T-helper 17 cell (primary cell): ENCODE measurements at regions not wholly inside any gene's neighbourhood (a gene's known extent, or its start where the extent isn't known, plus 50 kb on each side); places are given as distances from the start of the nearest gene placed in this dataset.
"Not testable (repeated sequence)": the region's sequence is repeated elsewhere in the genome, so short reads cannot be mapped to it uniquely, and the experiment has no call there.

Source experiments
- ATAC-seq: fragments of 150-1000 bp; cut with Tn5 transposase; 2 replicates; pipeline ENCODE4 v1.10.0; 2021; ENCODE audit warnings: mild to moderate bottlenecking, moderate library complexity
- DNase-seq, 3 donors: peaks; one replicate each; pipeline versions ENCODE4 v3.0.0 to v3.0.0-alpha.2; 2020 to 2021
- H3K9me3 ChIP-seq: one replicate; pipeline ENCODE4 v1.7.0; 2013; ENCODE audit warnings: low read length, mild to moderate bottlenecking; ENCODE audit not compliant: control insufficient read depth, poor library complexity, severe bottlenecking
- H3K27ac Mint-ChIP-seq: one replicate; pipeline ENCODE4 v1.8.0; 2022; ENCODE audit warnings: mild to moderate bottlenecking, moderate library complexity, mixed read lengths
- H3K27me3 Mint-ChIP-seq: one replicate; pipeline ENCODE4 v1.8.0; 2022; ENCODE audit warnings: mixed read lengths
- H3K36me3 Mint-ChIP-seq: one replicate; pipeline ENCODE4 v1.8.0; 2022; ENCODE audit warnings: low read depth, mixed read lengths
- H3K4me1 Mint-ChIP-seq: one replicate; pipeline ENCODE4 v1.8.0; 2022; ENCODE audit warnings: mild to moderate bottlenecking, mixed read lengths
- H3K4me3 Mint-ChIP-seq: one replicate; pipeline ENCODE4 v1.8.0; 2022; ENCODE audit warnings: mild to moderate bottlenecking, moderate library complexity, mixed read lengths

DNA sequence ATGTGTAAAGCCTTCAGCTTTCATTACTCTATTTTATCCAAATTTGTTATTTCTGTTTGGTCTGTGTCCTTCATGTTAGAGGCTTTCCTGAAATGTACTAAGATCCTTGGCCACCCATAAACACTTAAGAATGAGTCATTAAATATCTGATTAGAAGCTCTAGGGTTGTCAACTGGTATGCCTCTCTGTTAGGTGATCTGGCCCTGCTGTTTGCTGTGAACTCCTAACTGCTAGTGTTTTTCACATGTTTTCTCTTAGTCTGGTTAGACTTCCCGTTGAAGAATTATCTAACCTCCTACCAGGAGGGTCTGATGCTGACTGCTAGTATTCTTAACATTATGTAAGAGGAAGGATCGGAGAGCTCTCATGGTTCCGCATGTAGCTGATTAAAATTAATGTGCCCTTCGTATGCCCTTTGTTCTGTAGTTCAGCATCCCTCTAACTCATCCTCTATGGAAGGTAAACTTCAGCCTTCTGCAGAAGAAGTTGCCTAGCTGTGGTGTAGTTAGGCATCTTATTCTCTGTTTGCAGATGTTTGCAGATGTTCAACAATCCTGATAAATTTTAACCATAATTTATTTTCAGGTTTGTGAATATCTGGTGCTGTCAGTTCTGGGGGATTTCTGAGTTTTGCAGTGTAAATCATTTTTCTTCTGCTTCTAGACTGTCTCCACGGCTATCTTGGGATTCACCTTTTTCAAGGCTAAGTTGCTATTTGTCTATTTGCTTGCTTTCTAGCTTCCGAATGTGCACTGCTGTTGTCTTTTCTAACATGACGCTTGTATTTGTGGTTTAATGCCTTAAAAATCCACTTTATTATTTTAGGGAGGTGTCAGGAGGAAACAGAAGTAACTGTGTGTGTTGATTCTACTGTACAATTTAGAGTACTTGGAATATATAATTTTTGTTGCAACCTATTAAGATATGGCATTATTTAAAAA is 207.2 kb upstream of the SPRY2 start:
- no peak for ATAC-seq

DNA sequence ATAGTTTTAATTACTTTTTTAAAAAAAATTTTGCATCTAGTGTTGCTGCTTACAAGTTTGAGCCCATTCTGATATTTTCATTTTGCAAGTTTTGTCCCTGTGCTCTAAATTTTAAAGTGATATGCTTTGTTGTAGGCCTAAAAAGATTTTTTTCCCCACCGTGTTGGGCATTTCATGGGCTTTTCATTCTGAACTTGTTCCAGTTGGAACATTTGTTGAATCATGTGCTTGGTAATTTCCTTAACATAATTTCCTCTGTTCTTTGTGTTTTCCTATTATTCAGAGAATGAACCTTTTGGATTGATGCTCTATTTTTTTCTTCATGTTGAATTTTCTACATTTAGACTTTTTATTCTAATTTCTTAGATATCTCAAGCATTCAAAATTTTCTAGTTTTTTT is 206.4 kb upstream of the SPRY2 start:
- no peaks in the 10 kb centered on the region for H3K9me3 ChIP-seq
- H3K4me3 Mint-ChIP-seq: no peak overlapping the region
- no peaks in the 10 kb centered on the region for H3K36me3 Mint-ChIP-seq
- H3K4me1 Mint-ChIP-seq: no peaks in the 10 kb centered on the region
- ATAC-seq (no peak), DNase-seq (no peak)
- H3K27ac Mint-ChIP-seq: no peak overlapping the region
- H3K27me3 Mint-ChIP-seq: no peaks in the 10 kb centered on the region

More for the DNA sequence above, 207.2 kb upstream of the SPRY2 start:
- Mint-ChIP-seq H3K27ac (no peak overlapping the region), H3K36me3 (no peaks in the 10 kb centered on the region), H3K27me3 (no peaks in the 10 kb centered on the region), H3K4me3 (no peak overlapping the region), H3K4me1 (no peaks in the 10 kb centered on the region)
- no peak for DNase-seq
- no peaks in the 10 kb centered on the region for H3K9me3 ChIP-seq

DNA sequence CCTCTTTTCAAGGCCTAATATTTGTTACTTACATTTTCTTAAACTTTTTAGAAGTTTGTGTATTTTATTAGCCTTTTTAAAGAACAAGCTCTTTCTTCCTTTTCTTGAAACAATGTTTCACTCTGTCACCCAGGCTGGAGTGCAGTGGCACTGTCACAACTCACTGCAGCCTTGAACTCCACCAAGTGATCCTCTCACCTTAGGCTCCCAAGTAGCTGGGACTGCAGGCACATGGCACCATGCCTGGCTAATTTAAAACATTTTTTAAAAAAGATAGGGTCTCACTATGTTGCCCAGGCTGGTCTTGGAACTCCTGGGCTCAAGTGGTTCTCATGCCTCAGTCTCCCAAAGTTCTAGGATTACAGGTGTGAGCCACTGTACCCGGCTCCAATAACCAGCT is 192.2 kb upstream of the SPRY2 start:
- no peaks in the 10 kb centered on the region for H3K9me3 ChIP-seq

DNA sequence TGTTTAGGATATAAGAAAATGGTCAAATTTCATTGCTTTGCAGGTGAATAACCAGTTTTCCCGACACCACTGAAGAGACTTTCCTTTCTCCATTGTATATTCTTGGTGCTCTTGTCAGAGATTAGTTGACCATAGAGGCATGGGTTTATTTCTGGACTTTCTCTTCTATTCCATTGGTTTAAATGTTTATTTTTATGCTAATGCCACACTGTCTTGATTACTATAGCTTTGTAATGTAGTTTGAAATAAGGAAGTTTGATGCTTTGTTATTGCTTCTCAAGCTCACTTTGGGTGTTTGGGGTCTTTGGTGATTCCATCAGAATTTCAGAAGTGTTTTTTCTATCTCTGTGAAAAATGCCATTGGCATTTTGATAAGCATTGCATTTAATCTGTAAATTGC is 190.0 kb upstream of the SPRY2 start:
- no peaks in the 10 kb centered on the region for H3K9me3 ChIP-seq
- Mint-ChIP-seq H3K27ac (no peak overlapping the region), H3K27me3 (no peaks in the 10 kb centered on the region), H3K4me1 (no peaks in the 10 kb centered on the region), H3K4me3 (no peak overlapping the region), H3K36me3 (no peaks in the 10 kb centered on the region)
- no peak for ATAC-seq
- no peak for DNase-seq

More for the DNA sequence above, 192.2 kb upstream of the SPRY2 start:
- H3K27ac Mint-ChIP-seq: no peak overlapping the region
- ATAC-seq (no peak), DNase-seq (no peak)
- H3K4me3 Mint-ChIP-seq: no peak overlapping the region
- no peaks in the 10 kb centered on the region for H3K27me3 Mint-ChIP-seq
- no peaks in the 10 kb centered on the region for H3K36me3 Mint-ChIP-seq
- H3K4me1 Mint-ChIP-seq: no peaks in the 10 kb centered on the region

DNA sequence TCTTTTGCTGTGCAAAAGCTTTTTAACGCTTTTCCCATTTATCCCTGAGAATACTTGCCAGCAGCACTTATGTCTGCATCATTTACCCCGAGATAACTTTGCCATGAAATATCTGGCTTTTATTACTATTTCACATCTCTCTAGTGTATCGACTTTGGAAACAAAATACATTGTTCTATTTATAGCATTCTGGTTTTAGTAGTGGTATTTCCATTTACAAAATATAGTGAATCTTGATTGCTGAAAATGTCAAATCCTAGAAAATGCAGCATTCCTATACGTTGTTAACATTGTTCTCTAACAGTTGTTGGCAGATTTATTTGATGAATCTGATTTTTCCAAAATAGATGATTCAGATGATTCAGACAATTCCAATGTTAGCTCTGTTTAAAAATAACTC is 189.3 kb upstream of the SPRY2 start:
- Mint-ChIP-seq H3K4me3 (no peak overlapping the region), H3K36me3 (no peaks in the 10 kb centered on the region), H3K27ac (no peak overlapping the region), H3K27me3 (no peaks in the 10 kb centered on the region), H3K4me1 (no peaks in the 10 kb centered on the region)
- no peaks in the 10 kb centered on the region for H3K9me3 ChIP-seq
- ATAC-seq: no peak
- DNase-seq: no peak

DNA sequence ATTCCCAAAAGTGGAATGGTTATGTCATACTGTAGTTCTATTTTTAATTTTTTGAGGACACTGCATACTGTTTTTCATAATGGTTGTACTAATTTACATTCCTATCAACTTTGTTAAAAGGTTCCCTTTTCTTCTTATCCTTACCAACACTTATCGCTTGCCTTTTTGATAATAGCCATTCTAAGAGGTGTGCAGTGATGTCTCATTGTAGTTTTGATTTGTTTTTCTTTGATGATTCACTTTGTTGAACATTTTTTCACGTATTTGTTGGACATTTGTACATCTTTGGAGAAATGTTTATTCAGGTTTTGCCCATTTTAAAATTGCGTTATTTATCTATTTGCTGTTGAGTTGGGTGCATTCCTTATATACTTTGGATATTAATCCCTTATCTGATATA is 188.8 kb upstream of the SPRY2 start:
- ATAC-seq (no peak), DNase-seq (no peak)
- no peaks in the 10 kb centered on the region for H3K36me3 Mint-ChIP-seq
- no peak overlapping the region for H3K27ac Mint-ChIP-seq
- H3K9me3 ChIP-seq: no peaks in the 10 kb centered on the region
- no peak overlapping the region for H3K4me3 Mint-ChIP-seq
- no peaks in the 10 kb centered on the region for H3K4me1 Mint-ChIP-seq
- no peaks in the 10 kb centered on the region for H3K27me3 Mint-ChIP-seq

DNA sequence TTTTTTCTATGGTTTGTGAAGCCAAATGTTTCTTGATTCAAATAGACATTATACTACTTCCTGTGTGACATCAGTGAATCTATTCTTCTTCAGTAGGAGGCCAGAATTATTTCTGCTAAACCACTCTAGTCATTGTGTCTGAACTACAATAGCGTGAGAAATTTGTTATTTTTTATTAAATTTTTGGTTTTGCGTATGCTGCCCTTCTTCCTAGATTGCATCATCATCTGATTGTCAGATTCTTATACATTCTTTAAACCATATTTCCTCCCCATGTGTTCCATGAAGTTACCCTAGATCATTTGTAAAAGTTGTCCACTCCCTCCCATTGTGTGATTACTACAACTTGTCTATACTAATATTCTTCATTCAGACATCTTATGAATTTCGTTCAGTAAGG is 187.8 kb upstream of the SPRY2 start:
- no peaks in the 10 kb centered on the region for H3K36me3 Mint-ChIP-seq
- no peak for DNase-seq
- no peak overlapping the region for H3K27ac Mint-ChIP-seq
- H3K27me3 Mint-ChIP-seq: no peaks in the 10 kb centered on the region
- no peak for ATAC-seq
- no peaks in the 10 kb centered on the region for H3K4me1 Mint-ChIP-seq
- H3K9me3 ChIP-seq: no peaks in the 10 kb centered on the region
- H3K4me3 Mint-ChIP-seq: no peak overlapping the region

DNA sequence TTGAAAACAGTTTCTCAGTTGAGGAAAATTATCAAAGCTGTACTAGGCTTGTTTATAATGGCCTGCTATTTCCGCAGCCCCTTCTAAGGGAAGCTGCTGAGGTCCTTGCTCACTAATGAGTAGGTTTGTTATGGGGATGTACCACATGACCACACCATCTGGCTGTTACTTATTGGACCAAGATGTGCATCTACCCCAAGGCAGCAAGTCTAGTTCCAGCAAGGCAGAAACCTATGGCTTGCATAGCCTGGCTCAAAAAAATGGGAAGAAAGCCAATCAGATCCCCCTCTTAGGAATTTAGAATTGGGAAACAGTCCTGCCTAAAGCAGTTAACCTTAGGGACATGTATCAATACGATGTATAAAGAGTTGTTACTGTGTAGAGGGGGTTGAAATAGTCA is 186.5 kb upstream of the SPRY2 start:
- no peaks in the 10 kb centered on the region for H3K36me3 Mint-ChIP-seq
- H3K4me1 Mint-ChIP-seq: no peaks in the 10 kb centered on the region
- ATAC-seq: no peak
- no peak for DNase-seq
- no peaks in the 10 kb centered on the region for H3K27me3 Mint-ChIP-seq
- no peak overlapping the region for H3K4me3 Mint-ChIP-seq
- H3K27ac Mint-ChIP-seq: no peak overlapping the region
- H3K9me3 ChIP-seq: no peaks in the 10 kb centered on the region

DNA sequence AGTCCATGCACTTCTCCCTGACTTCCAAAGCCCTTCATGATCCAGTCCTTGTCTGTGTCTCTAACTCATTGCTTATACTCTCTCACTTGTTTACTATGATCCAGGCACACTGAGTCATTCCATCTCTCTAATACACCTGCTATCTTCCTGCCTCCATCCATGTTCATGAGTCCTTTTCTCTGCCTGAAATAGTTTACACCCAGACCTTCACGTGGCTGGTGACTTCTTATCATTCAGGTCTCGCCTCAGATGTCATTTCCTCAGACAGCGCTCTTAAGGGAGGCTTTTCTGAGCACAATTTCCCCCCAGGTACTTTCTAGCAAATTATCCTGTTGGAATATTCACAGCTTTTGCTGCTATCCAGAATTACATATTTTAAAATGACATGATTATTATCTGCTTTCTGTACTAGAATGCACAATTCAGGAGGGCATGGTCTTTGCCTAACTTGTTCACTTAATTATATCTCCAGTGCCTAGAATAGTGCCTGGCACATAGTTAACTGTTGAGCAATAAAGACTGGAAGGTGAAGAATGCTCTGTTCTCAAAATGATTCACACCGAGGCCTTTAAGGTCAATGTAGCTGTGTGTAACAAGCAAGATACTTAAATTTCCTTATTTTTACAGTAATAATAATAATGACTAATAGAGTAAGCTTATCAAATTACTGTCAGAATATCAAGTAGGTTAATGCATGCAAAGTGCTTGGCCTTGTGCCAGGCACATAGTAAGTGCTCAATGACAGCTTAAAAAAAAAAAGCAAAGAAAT is 183.7 kb upstream of the SPRY2 start:
- H3K27me3 Mint-ChIP-seq: no peaks in the 10 kb centered on the region
- no peak for ATAC-seq
- no peak overlapping the region for H3K27ac Mint-ChIP-seq
- no peaks in the 10 kb centered on the region for H3K9me3 ChIP-seq
- no peak overlapping the region for H3K4me3 Mint-ChIP-seq
- no peaks in the 10 kb centered on the region for H3K4me1 Mint-ChIP-seq
- H3K36me3 Mint-ChIP-seq: no peaks in the 10 kb centered on the region
- DNase-seq: no peak

DNA sequence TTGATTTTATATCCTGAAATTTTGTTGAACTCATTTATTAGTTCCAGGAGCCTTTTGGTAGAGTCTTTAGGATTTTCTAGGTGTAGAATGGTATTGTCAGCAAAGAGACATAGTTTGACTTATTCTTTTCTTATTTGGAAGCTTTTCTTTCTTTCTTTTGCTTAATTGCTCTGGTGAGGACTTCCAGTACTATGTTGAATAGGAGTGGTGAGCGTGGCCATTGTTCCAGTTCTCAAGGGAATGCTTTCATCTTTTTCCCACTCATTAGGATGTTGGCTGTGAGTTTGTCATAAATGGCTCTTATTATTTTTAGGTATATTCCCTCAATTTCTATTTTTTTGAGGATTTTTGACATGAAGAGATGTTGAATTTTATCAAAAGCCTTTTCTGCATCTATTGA is 182.2 kb upstream of the SPRY2 start:
- H3K4me3 Mint-ChIP-seq: no peak overlapping the region
- DNase-seq (no peak), ATAC-seq (no peak)
- no peak overlapping the region for H3K27ac Mint-ChIP-seq
- no peaks in the 10 kb centered on the region for H3K27me3 Mint-ChIP-seq
- no peaks in the 10 kb centered on the region for H3K9me3 ChIP-seq
- H3K4me1 Mint-ChIP-seq: no peaks in the 10 kb centered on the region
- no peaks in the 10 kb centered on the region for H3K36me3 Mint-ChIP-seq

DNA sequence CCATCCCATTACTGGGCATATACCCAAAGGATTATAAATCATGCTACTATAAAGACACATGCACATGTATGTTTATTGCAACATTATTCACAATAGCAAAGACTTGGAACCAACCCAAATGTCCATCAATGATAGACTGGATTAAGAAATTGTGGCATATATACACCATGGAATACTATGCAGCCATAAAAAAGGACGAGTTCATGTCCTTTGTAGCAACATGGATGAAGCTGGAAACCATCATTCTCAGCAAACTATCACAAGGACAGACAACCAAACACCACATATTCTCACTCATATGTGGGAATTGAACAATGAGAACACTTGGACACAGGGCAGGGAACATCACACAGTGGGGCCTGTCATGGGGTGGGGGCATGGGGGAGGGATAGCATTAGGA is 181.5 kb upstream of the SPRY2 start:
- H3K27ac Mint-ChIP-seq, H3K27me3 Mint-ChIP-seq, H3K9me3 ChIP-seq, DNase-seq, ATAC-seq, H3K4me3 Mint-ChIP-seq, H3K36me3 Mint-ChIP-seq, H3K4me1 Mint-ChIP-seq: not testable (repeated sequence)

DNA sequence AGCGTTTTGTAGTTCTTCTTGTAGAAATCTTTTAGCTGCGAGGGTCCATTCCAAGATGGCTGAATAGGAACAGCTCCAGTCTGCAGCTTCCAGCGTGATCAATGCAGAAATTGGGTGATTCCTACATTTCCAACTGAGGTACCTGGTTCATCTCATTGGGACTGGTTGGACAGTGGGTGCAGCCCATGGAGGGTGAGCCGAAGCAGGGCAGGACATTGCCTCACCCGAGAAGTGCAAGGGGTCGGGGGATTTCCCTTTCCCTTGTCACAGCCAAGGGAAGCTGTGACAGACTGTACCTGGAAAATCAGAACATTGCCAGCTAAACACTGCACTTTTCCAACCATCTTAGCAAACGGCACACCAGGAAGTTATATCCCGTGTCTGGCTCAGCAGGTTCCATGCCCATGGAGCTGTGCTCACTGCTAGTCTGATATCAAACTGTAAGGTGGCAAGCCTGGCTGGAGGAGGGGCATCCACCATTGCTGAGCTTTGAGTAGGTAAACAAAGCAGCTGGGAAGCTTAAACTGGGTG is 176.0 kb upstream of the SPRY2 start:
- Mint-ChIP-seq H3K4me3 (no peak overlapping the region), H3K36me3 (no peaks in the 10 kb centered on the region), H3K4me1 (no peaks in the 10 kb centered on the region), H3K27me3 (no peaks in the 10 kb centered on the region), H3K27ac (no peak overlapping the region)
- DNase-seq (no peak), ATAC-seq (no peak)
- H3K9me3 ChIP-seq: no peaks in the 10 kb centered on the region

DNA sequence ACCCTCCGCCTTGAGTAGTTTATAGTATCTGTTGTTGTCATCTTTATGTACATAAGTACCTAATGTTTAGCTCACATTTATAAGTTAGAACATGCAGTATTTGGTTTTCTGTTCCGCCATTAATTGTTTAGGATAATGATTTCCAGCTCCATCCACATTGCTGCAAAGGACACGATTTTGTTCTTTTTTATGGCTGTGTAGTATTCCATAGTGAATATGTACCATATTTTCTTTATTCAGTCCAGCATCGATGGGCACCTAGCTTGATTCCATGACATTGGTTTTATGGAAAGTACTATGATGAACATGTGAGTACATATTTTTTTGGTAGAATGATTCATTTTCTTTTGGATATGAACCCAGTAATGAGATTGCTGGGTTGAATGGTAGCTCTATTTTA is 174.4 kb upstream of the SPRY2 start:
- H3K36me3 Mint-ChIP-seq: no peaks in the 10 kb centered on the region
- no peaks in the 10 kb centered on the region for H3K4me1 Mint-ChIP-seq
- no peak overlapping the region for H3K27ac Mint-ChIP-seq
- ATAC-seq (no peak), DNase-seq (no peak)
- no peaks in the 10 kb centered on the region for H3K9me3 ChIP-seq
- no peak overlapping the region for H3K4me3 Mint-ChIP-seq
- no peaks in the 10 kb centered on the region for H3K27me3 Mint-ChIP-seq
